Activated CD8-positive, alpha-beta memory T cell treated with anti-CD3 and anti-CD28 coated beads, Interleukin-2, amount 50 U/mL, for 1 hour (primary cell): ENCODE measurements at regions not wholly inside any gene's neighbourhood (a gene's known extent, or its start where the extent isn't known, plus 50 kb on each side); places are given as distances from the start of the nearest gene placed in this dataset.
A peak's percentile ranks its signal among the peaks of the same experiment; 100 is the strongest.

Experiments used
- DNase-seq: peaks from one replicate; pipeline ENCODE4 v3.0.0-alpha.2; 2020; ENCODE audit errors: extremely low read depth

GRCh38 chr2:195498176-195498575 lies 158.8 kb upstream of the SLC39A10 start:
- peak; percentile 25 for DNase-seq

- DNase-seq = no peak
These were observed 160.0 kb upstream of the SLC39A10 start for GRCh38 chr2:195496991-195497390.

- no peak for DNase-seq
These were observed 161.1 kb upstream of the SLC39A10 start for GRCh38 chr2:195495966-195496365.

- no peak for DNase-seq
These were observed 161.7 kb upstream of the SLC39A10 start for GRCh38 chr2:195495351-195495750.

GRCh38 chr2:195494451-195494850 lies 162.6 kb upstream of the SLC39A10 start:
- no peak for DNase-seq

GRCh38 chr2:195493416-195493815 lies 163.6 kb upstream of the SLC39A10 start:
- no peak for DNase-seq

GRCh38 chr2:195490319-195490718 lies 166.7 kb upstream of the SLC39A10 start:
- DNase-seq = no peak

GRCh38 chr2:195489101-195489500 lies 167.9 kb upstream of the SLC39A10 start:
- DNase-seq = no peak

GRCh38 chr2:195488567-195488966 lies 168.5 kb upstream of the SLC39A10 start:
- DNase-seq = no peak

- no peak for DNase-seq
These were observed 169.9 kb upstream of the SLC39A10 start for GRCh38 chr2:195486987-195487644.

- no peak for DNase-seq
These were observed 170.5 kb upstream of the SLC39A10 start for GRCh38 chr2:195486520-195486919.

- no peak for DNase-seq
These were observed 175.0 kb upstream of the SLC39A10 start for GRCh38 chr2:195482010-195482409.

- DNase-seq = no peak
These were observed 176.9 kb upstream of the SLC39A10 start for GRCh38 chr2:195480121-195480520.

- no peak for DNase-seq
These were observed 177.6 kb upstream of the SLC39A10 start for GRCh38 chr2:195479407-195479806.

GRCh38 chr2:195477996-195478382 lies 179.0 kb upstream of the SLC39A10 start:
- DNase-seq = no peak

- DNase-seq = no peak
These were observed 179.6 kb upstream of the SLC39A10 start for GRCh38 chr2:195477248-195477995.

- no peak for DNase-seq
These were observed 181.7 kb upstream of the SLC39A10 start for GRCh38 chr2:195475336-195475735.

GRCh38 chr2:195473862-195474261 lies 183.2 kb upstream of the SLC39A10 start:
- DNase-seq = no peak

GRCh38 chr2:195472501-195473234 lies 184.4 kb upstream of the SLC39A10 start:
- no peak for DNase-seq

- DNase-seq = no peak
These were observed 185.2 kb upstream of the SLC39A10 start for GRCh38 chr2:195471807-195472206.

GRCh38 chr2:195471163-195471562 lies 185.9 kb upstream of the SLC39A10 start:
- no peak for DNase-seq

GRCh38 chr2:195470622-195471021 lies 186.4 kb upstream of the SLC39A10 start:
- no peak for DNase-seq

- DNase-seq = no peak
These were observed 188.3 kb upstream of the SLC39A10 start for GRCh38 chr2:195468771-195469170.
